K562 (cell line): ENCODE measurements at regions not wholly inside any gene's neighbourhood (a gene's known extent, or its start where the extent isn't known, plus 50 kb on each side); places are given as distances from the start of the nearest gene placed in this dataset.

Source experiments
- ATAC-seq: fragments of 200-7000 bp; cut with Tn5 transposase; 3 replicates; pipeline ENCODE4 v1.9.1; 2020; ENCODE audit warnings: moderate library complexity
- BruUV-seq: library from RNA; stranded (reverse); fragments of 400-500 nt; replicated peaks from 2 replicates; lab custom pipeline; 2021; lab: Mats Ljungman, UMichigan
- CTCF ChIA-PET: fragments of 300-600 bp; formaldehyde crosslinking; extraction: SDS; loops from one replicate; lab custom pipeline; 2021; ENCODE audit warnings: low intra/inter-chr PET ratio; lab: Yijun Ruan, JAX
- POLR2A ChIA-PET: fragments of 300-600, 350-650 bp; sonication (Branson Sonifier 250); formaldehyde crosslinking; extraction: SDS; loops from one replicate; lab custom pipeline; 2021; ENCODE audit warnings: antibody characterized with exemption, inconsistent platforms; lab: Yijun Ruan, JAX
- DNase-seq, 4 experiments: peaks; one replicate each; pipeline versions ENCODE4 v3.0.0 to v3.0.0-alpha.2; 2011 to 2018; ENCODE audit warnings: low spot score in 3 of 4, mixed read lengths in 3 of 4; ENCODE audit errors: extremely low read depth in 1 of 4
- FAIRE-seq: peaks from 2 replicates; lab custom pipeline; 2011; peaks lifted over from hg19 to GRCh38; lab: Jason Lieb, UNC
- H2AFZ ChIP-seq: 2 replicates; pipeline ENCODE4 v1.6.0; 2011; ENCODE audit warnings: low read depth, low read length, control low read depth, inconsistent platforms
- H3K27ac ChIP-seq: fragments of 200-600 bp; 3 replicates; pipeline ENCODE4 v1.8.0; 2011; ENCODE audit warnings: low read depth, mild to moderate bottlenecking, control low read depth, inconsistent platforms, low read length, moderate library complexity, mixed read lengths; ENCODE audit errors: extremely low read depth
- H3K27me3 ChIP-seq, 2 experiments: fragments of 300-600 bp in 1 of 2; 2 replicates in 1 of 2; 3 replicates in 1 of 2; pipeline versions ENCODE4 v1.6.0 to v1.8.0; 2011; ENCODE audit warnings: inconsistent platforms in 2 of 2, low read length in 2 of 2, mild to moderate bottlenecking in 1 of 2, mixed read lengths in 1 of 2, moderate library complexity in 1 of 2; ENCODE audit not compliant: control insufficient read depth in 2 of 2, insufficient read depth in 2 of 2
- H3K36me3 ChIP-seq: fragments of 300-600 bp; 3 replicates; pipeline ENCODE4 v1.8.0; 2011; ENCODE audit warnings: mild to moderate bottlenecking, low read length, inconsistent platforms; ENCODE audit not compliant: control insufficient read depth, insufficient read depth
- H3K4me1 ChIP-seq, 2 experiments: fragments of 200-600 bp in 1 of 2; replicated peaks in 1 of 2; 2 replicates in 1 of 2; 3 replicates in 1 of 2; pipeline versions ENCODE4 v1.5.1 to v1.8.0; 2011; ENCODE audit warnings: inconsistent platforms in 2 of 2, low read length in 2 of 2, mild to moderate bottlenecking in 1 of 2, mixed read lengths in 1 of 2, moderate library complexity in 1 of 2; ENCODE audit not compliant: control insufficient read depth in 2 of 2, insufficient read depth in 2 of 2
- H3K4me2 ChIP-seq: 2 replicates; pipeline ENCODE4 v1.6.1; 2011; ENCODE audit warnings: low read length, control low read depth, inconsistent platforms, mixed read lengths; ENCODE audit not compliant: insufficient read depth
- H3K4me3 ChIP-seq: fragments of 200-600 bp; sonication (generic), shearing (Covaris generic); 2 replicates; pipeline ENCODE4 v1.5.1; 2016; ENCODE audit warnings: control low read depth, inconsistent platforms
- H3K79me2 ChIP-seq: fragments of 200-600 bp; 3 replicates; pipeline ENCODE4 v1.8.0; 2011; ENCODE audit warnings: low read length, inconsistent platforms; ENCODE audit not compliant: control insufficient read depth, insufficient read depth
- H3K9ac ChIP-seq, 2 experiments: 2 replicates each; pipeline versions ENCODE4 v1.6.0 to v1.6.1; 2011; ENCODE audit warnings: low read depth in 2 of 2, low read length in 2 of 2, control low read depth in 1 of 2, inconsistent platforms in 1 of 2, mild to moderate bottlenecking in 1 of 2, mixed read lengths in 1 of 2; ENCODE audit not compliant: insufficient read depth in 1 of 2
- H3K9me1 ChIP-seq: one replicate; pipeline ENCODE4 v1.6.0; 2011; ENCODE audit warnings: inconsistent platforms, mild to moderate bottlenecking, low read length, moderate library complexity; ENCODE audit not compliant: control insufficient read depth, insufficient read depth
- H3K9me3 ChIP-seq: replicated peaks from 2 replicates; pipeline ENCODE4 v1.5.1; 2011; ENCODE audit warnings: low read depth, low read length, inconsistent platforms; ENCODE audit not compliant: control insufficient read depth, insufficient read depth
- H4K20me1 ChIP-seq: replicated peaks from 2 replicates; pipeline ENCODE4 v1.6.1; 2011; ENCODE audit warnings: low read length, inconsistent platforms, mixed read lengths; ENCODE audit not compliant: control insufficient read depth, insufficient read depth
- BDP1 ChIP-seq: IDR thresholded peaks from 3 replicates; pipeline ENCODE4 v1.6.1; 2011; ENCODE audit not compliant: insufficient read length, insufficient read depth
- COPS2 ChIP-seq: fragments of 450-650 bp; conservative IDR thresholded peaks from 2 replicates; pipeline ENCODE4 v1.6.1; 2016; ENCODE audit warnings: mild to moderate bottlenecking, moderate library complexity
- NUFIP1 ChIP-seq: fragments of 450-650 bp; IDR thresholded peaks from 2 replicates; pipeline ENCODE4 v1.6.1; 2018; ENCODE audit not compliant: partially characterized antibody
- SIRT6 ChIP-seq: IDR thresholded peaks from one replicate; pipeline ENCODE4 v1.6.1; 2012; ENCODE audit warnings: low read depth, mild to moderate bottlenecking, control low read depth, inconsistent platforms, low read length, moderate library complexity
- WGBS: fragments of 100-300 bp; shearing (Covaris generic); methylation state at CpG from one replicate; pipeline ENCODE4 v1.1.6; 2016; ENCODE audit warnings: low coverage, mixed read lengths; ENCODE audit not compliant: insufficient coverage; ENCODE audit errors: missing lambda C conversion rate; 5-methylcytosine and 5-hydroxymethylcytosine counted together
- in situ Hi-C: fragments of 300-500 bp; cut with MboI; formaldehyde crosslinking; loops from 4 replicates; pipeline ENCODE4 v1.15.0; 2018; ENCODE audit warnings: inconsistent platforms, mixed read lengths
- intact Hi-C: fragments of 100-400 bp; cut with micrococcal nuclease; formaldehyde crosslinking; loops from 2 replicates; pipeline ENCODE4 v1.14.2; 2022

DNA sequence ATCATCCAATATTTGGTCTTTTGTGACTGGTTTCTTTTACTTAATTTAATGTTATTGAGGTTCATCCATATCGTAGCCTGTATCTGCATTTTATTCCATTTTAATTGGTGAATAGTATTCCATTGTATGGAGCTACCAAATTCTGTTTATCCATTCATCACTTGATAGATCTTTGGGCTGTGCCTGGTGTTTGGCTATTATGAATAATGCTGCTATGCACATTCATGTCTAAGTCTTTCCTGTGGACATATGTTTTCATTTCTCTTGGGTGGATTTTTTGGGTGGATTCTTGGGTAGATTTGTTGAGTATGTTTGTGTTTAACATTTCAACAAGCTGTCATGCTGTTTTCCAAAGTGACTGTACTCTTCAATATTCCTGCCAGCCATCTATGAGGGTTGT is 52.5 kb upstream of the NEDD4L start:
- H2AFZ ChIP-seq, result no peak overlapping the region
- no peak for TF ChIP-seq COPS2
- no peak for TF ChIP-seq BDP1
- TF ChIP-seq SIRT6, result no peak
- TF ChIP-seq, all 486 proteins: peak for 0
- no peaks in the 10 kb centered on the region for H3K9me1 ChIP-seq
- POLR2A ChIA-PET, result interaction anchor here (0.8 kb wide), 1 partner anchor 11 kb away, joined by 3 read pairs; no protein-coding TSS in a partner anchor
- H3K4me2 ChIP-seq, result no peak overlapping the region
- in situ Hi-C loops, result no loop called here
- H3K4me3 ChIP-seq, result no peak overlapping the region
- H3K36me3 ChIP-seq, result no peaks in the 10 kb centered on the region
- no peaks in the 10 kb centered on the region for H3K9me3 ChIP-seq
- WGBS, result 13% methylated on average over 1 of the region's 1 CpG
- no peak for FAIRE-seq
- H4K20me1 ChIP-seq, result no peaks in the 10 kb centered on the region
- no peaks in the 10 kb centered on the region for H3K27me3 ChIP-seq
- ATAC-seq, result no peak
- no peak for DNase-seq
- no peaks in the 10 kb centered on the region for H3K79me2 ChIP-seq
- BruUV-seq, result no TSS peak
- intact Hi-C loops, result no loop called here
- no peaks in the 10 kb centered on the region; a peak in 1 of 5 replicates for H3K4me1 ChIP-seq
- CTCF ChIA-PET, result no interaction called here
- H3K27ac ChIP-seq, result no peak overlapping the region
- H3K9ac ChIP-seq, result no peak overlapping the region

DNA sequence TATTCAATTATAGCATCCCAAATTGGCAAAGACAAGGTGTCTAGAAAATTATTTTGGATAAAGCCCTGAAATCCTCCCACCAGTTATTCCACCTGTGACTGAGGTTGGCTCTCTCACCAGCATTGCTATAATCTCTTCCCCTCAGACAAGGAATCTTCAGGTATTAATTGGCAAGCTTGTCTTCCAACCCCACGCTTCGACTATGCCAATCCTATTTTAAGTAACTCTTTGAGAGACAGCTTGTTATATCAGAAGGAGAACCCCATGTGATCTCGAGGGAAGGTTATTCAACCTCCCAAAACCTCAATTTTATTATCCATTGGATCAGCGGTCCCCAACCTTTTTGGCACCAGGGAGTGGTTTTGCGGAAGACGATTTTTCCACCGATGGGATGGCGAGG is 54.5 kb upstream of the NEDD4L start:
- Histone ChIP-seq H3K79me2 (no peaks in the 10 kb centered on the region), H3K9ac (no peak overlapping the region), H3K27me3 (no peaks in the 10 kb centered on the region), H3K4me3 (no peak overlapping the region), H2AFZ (no peak overlapping the region), H3K4me2 (no peak overlapping the region), H3K4me1 (no peaks in the 10 kb centered on the region; a peak in 1 of 5 replicates), H3K27ac (no peak overlapping the region), H3K36me3 (no peaks in the 10 kb centered on the region), H3K9me1 (no peaks in the 10 kb centered on the region), H3K9me3 (no peaks in the 10 kb centered on the region), H4K20me1 (no peaks in the 10 kb centered on the region)
- BruUV-seq, result no TSS peak
- ATAC-seq, result no peak
- POLR2A ChIA-PET, result interaction anchor here (1.5 kb wide), 1 partner anchor 9 kb away, joined by 5 read pairs; no protein-coding TSS in a partner anchor
- WGBS, result 27% methylated on average over 8 of the region's 8 CpGs
- DNase-seq, result no peak
- intact Hi-C loops, result no loop called here
- CTCF ChIA-PET, result no interaction called here
- no peak for TF ChIP-seq NUFIP1
- FAIRE-seq, result no peak
- in situ Hi-C loops, result no loop called here
